Colonic mucosa (tissue), 4 donors: ENCODE measurements at regions not wholly inside any gene's neighbourhood (a gene's known extent, or its start where the extent isn't known, plus 50 kb on each side); places are given as distances from the start of the nearest gene placed in this dataset.

ENCODE experiments used
- DNase-seq: peaks from one replicate; pipeline ENCODE4 v3.0.0-alpha.2; 2020
- H3K27ac ChIP-seq: fragments of 200-600 bp; one replicate; pipeline ENCODE4 v1.8.0; 2021
- H3K27me3 ChIP-seq: fragments of 200-600 bp; one replicate; pipeline ENCODE4 v1.8.0; 2021
- H3K36me3 ChIP-seq: fragments of 200-600 bp; one replicate; pipeline ENCODE4 v1.8.0; 2021
- H3K4me1 ChIP-seq: fragments of 200-600 bp; one replicate; pipeline ENCODE4 v1.8.0; 2021; ENCODE audit warnings: mild to moderate bottlenecking
- H3K4me3 ChIP-seq: fragments of 200-600 bp; one replicate; pipeline ENCODE4 v1.8.0; 2021
- H3K9ac ChIP-seq, 2 donors: one replicate each; pipeline ENCODE4 v1.7.0; 2013; ENCODE audit warnings: control low read depth in 2 of 2, low read depth in 2 of 2, low read length in 2 of 2
- H3K9me3 ChIP-seq: fragments of 200-600 bp; one replicate; pipeline ENCODE4 v1.8.0; 2021
- intact Hi-C: fragments of 100-400 bp; cut with DNase I; formaldehyde crosslinking; loops from one replicate; pipeline ENCODE4 v1.14.1; 2022
- TF ChIP-seq, protein P1 (sequence below): fragments of 200-600 bp; IDR thresholded peaks from one replicate; pipeline ENCODE4 v1.8.0; 2022; ENCODE audit warnings: antibody characterized with exemption, mild to moderate bottlenecking
- donor health status: healthy.
- donor health status: DM: no; HTN: no; CAD: no.
- donor health status: DM: no; HTN: no; CAD: no.

DNA sequence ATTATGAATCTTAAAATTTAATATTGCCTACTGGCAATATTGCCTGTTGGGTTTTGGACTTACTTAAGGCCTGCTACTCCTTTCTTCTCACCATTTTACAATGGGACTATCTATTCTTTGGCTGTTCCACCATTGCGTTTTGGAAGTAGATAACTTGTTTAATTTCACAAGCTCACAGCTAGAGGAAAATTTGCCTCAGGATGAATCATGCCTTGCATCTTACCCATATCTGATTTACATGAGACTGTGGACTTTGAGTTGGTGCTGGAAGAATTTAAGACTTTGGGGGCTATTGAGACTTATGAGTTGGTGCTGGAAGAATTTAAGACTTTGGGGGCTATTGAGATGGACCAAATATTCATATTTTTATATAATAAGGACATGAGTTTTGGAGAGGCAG is 662.6 kb downstream of the METTL15 start:
- no peaks in the 10 kb centered on the region for H3K9me3 ChIP-seq
- TF ChIP-seq, protein P1, sequence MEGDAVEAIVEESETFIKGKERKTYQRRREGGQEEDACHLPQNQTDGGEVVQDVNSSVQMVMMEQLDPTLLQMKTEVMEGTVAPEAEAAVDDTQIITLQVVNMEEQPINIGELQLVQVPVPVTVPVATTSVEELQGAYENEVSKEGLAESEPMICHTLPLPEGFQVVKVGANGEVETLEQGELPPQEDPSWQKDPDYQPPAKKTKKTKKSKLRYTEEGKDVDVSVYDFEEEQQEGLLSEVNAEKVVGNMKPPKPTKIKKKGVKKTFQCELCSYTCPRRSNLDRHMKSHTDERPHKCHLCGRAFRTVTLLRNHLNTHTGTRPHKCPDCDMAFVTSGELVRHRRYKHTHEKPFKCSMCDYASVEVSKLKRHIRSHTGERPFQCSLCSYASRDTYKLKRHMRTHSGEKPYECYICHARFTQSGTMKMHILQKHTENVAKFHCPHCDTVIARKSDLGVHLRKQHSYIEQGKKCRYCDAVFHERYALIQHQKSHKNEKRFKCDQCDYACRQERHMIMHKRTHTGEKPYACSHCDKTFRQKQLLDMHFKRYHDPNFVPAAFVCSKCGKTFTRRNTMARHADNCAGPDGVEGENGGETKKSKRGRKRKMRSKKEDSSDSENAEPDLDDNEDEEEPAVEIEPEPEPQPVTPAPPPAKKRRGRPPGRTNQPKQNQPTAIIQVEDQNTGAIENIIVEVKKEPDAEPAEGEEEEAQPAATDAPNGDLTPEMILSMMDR = no peak

DNA sequence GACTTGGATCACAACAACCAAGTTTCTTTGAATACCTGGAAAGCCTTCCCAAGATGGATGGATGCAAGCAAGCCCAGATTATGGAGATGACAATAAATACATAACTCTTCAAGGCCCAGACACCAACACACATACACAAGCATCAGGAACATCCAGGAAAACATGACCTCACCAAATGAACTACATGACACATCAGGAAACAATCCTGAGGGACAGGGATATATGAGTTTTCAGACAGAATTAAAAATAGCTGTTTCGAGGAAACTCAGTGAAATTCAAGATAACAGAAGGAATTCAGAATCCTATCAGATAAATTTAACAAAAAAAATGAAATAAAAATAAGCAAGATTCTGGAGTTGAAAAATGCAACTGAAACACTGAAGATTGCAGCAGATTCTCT is 659.4 kb downstream of the METTL15 start:
- intact Hi-C loops = no loop called here
- Histone ChIP-seq H3K27me3 (no peaks in the 10 kb centered on the region), H3K4me1 (no peaks in the 10 kb centered on the region), H3K9me3 (no peaks in the 10 kb centered on the region), H3K36me3 (no peaks in the 10 kb centered on the region), H3K4me3 (no peak overlapping the region), H3K27ac (no peak overlapping the region), H3K9ac (no peak overlapping the region)
- no peak for DNase-seq
- TF ChIP-seq, protein P1 = no peak

More for the DNA sequence above, 662.6 kb downstream of the METTL15 start:
- no peaks in the 10 kb centered on the region for H3K36me3 ChIP-seq
- intact Hi-C loops = no loop called here
- no peak overlapping the region for H3K9ac ChIP-seq
- H3K4me1 ChIP-seq = no peaks in the 10 kb centered on the region
- no peak for DNase-seq
- no peak overlapping the region for H3K4me3 ChIP-seq
- H3K27me3 ChIP-seq = no peaks in the 10 kb centered on the region
- H3K27ac ChIP-seq = no peak overlapping the region

DNA sequence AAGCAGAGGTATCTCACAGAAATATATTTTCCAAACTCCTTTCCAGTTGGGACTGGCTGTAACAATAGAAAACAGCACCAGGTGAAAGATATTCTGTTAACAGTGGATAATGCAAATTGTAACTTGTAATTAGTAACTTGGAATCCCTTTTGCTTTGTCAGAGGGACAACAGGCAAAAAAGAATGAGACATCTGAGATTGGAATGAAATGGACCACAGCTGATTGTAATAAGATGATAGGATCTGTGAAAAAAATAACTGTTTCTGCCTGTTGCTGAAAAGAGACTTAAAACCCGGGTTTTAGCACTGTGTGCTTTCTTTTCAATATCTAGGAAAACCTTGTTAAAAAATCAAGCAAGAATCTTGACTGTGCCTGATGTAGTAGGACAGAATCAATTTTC is 655.7 kb downstream of the METTL15 start:
- TF ChIP-seq, protein P1 = no peak
- no peaks in the 10 kb centered on the region for H3K9me3 ChIP-seq
- no peaks in the 10 kb centered on the region for H3K27me3 ChIP-seq
- no peaks in the 10 kb centered on the region for H3K36me3 ChIP-seq
- intact Hi-C loops = no loop called here
- DNase-seq = no peak
- H3K4me1 ChIP-seq = no peaks in the 10 kb centered on the region
- H3K27ac ChIP-seq = no peak overlapping the region
- H3K9ac ChIP-seq = no peak overlapping the region
- H3K4me3 ChIP-seq = no peak overlapping the region

DNA sequence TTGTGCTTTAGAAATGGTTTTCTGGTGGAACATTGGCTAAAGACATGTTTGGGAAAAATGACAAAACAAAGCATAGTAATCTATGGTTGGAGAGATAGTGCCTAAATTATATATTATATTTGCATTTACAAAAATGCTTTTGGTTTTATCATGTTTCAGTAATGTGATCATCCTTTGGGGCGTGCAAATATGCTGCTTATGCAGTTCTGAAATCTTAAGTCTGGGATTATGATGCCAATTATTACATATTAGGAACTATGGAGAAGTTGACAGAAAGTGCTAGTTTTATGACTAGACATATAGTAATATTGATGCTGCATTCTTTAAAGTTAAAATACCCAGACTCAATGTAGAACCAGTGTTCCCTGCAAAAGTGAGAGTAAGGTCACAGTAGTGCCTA is 655.0 kb downstream of the METTL15 start:
- H3K9ac ChIP-seq = no peak overlapping the region
- DNase-seq = no peak
- intact Hi-C loops = no loop called here
- H3K27me3 ChIP-seq = no peaks in the 10 kb centered on the region
- no peaks in the 10 kb centered on the region for H3K9me3 ChIP-seq
- no peak overlapping the region for H3K27ac ChIP-seq
- TF ChIP-seq, protein P1 = no peak
- no peaks in the 10 kb centered on the region for H3K4me1 ChIP-seq
- H3K36me3 ChIP-seq = no peaks in the 10 kb centered on the region
- H3K4me3 ChIP-seq = no peak overlapping the region

DNA sequence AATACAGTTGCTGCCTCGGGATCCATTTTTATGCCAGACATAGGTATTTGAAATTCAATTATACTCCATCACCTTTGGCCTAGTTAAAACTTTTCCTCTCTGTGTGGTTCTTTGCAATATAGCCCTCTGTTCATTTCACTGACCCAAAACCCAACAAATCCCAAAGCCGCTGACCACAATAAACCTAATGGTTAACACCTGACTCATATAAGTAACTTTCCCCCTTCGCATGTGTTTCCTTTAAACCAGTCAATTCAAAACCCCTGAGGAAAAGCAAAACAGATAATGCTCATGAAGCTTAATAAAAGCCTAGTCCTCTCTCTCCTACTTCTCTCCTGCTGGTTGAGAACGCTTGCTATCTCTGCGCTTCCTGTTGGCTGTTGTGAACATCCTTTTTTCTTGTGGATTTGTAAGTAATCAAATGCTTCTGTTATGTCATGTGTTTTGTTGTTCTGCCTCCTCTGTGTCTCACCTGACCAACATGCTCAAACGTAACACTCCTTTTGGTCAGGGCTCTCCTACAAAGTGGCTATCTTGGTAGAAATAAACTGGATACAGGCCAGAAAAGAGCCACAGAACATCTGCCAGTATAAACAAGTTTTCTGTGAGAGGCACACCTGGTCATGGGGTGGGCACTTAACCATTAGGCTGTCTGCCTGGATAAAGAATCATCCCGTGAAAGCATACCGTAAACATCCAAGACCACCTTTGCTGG is 652.6 kb downstream of the METTL15 start:
- Histone ChIP-seq H3K9ac (no peak overlapping the region), H3K4me3 (no peak overlapping the region), H3K27ac (no peak overlapping the region), H3K36me3 (no peaks in the 10 kb centered on the region), H3K9me3 (no peaks in the 10 kb centered on the region), H3K27me3 (no peaks in the 10 kb centered on the region), H3K4me1 (no peaks in the 10 kb centered on the region)
- DNase-seq = no peak
- intact Hi-C loops = no loop called here
- TF ChIP-seq, protein P1 = no peak
